Parathyroid adenoma (tissue), 2 donors: ENCODE measurements at regions not wholly inside any gene's neighbourhood (a gene's known extent, or its start where the extent isn't known, plus 50 kb on each side); places are given as distances from the start of the nearest gene placed in this dataset.

Experiments
- H2AFZ ChIP-seq: fragments of 300-600 bp; sonication (generic); one replicate; pipeline ENCODE4 v1.7.0; 2017; ENCODE audit warnings: antibody characterized with exemption, mild to moderate bottlenecking
- H3K27ac ChIP-seq: fragments of 300-600 bp; sonication (generic); one replicate; pipeline ENCODE4 v1.7.0; 2017
- H3K27me3 ChIP-seq: fragments of 300-600 bp; sonication (generic); one replicate; pipeline ENCODE4 v1.7.0; 2017; ENCODE audit warnings: low read length; ENCODE audit not compliant: control insufficient read depth, insufficient read depth
- H3K36me3 ChIP-seq: fragments of 300-600 bp; sonication (generic); one replicate; pipeline ENCODE4 v1.7.0; 2017; ENCODE audit warnings: low read length; ENCODE audit not compliant: control insufficient read depth, insufficient read depth
- H3K4me1 ChIP-seq: fragments of 300-600 bp; sonication (generic); one replicate; pipeline ENCODE4 v1.7.0; 2017; ENCODE audit warnings: control low read depth
- H3K4me2 ChIP-seq: fragments of 300-600 bp; sonication (generic); one replicate; pipeline ENCODE4 v1.7.0; 2017; ENCODE audit warnings: low read length
- H3K4me3 ChIP-seq: fragments of 300-600 bp; sonication (generic); one replicate; pipeline ENCODE4 v1.7.0; 2017; ENCODE audit warnings: low read depth, low read length
- H3K79me2 ChIP-seq: fragments of 300-600 bp; sonication (generic); one replicate; pipeline ENCODE4 v1.7.0; 2017; ENCODE audit warnings: control low read depth
- H3K9ac ChIP-seq: fragments of 300-600 bp; sonication (generic); one replicate; pipeline ENCODE4 v1.7.0; 2017; ENCODE audit warnings: mild to moderate bottlenecking
- H3K9me3 ChIP-seq: fragments of 300-600 bp; sonication (generic); one replicate; pipeline ENCODE4 v1.7.0; 2017; ENCODE audit warnings: low read length; ENCODE audit not compliant: control insufficient read depth
- TF ChIP-seq, protein P1 (sequence below): fragments of 300-600 bp; sonication (generic); IDR thresholded peaks from one replicate; pipeline ENCODE4 v1.7.0; 2017; ENCODE audit warnings: antibody characterized with exemption, mild to moderate bottlenecking
- donor health status: primary hyperparathyroidism.

DNA sequence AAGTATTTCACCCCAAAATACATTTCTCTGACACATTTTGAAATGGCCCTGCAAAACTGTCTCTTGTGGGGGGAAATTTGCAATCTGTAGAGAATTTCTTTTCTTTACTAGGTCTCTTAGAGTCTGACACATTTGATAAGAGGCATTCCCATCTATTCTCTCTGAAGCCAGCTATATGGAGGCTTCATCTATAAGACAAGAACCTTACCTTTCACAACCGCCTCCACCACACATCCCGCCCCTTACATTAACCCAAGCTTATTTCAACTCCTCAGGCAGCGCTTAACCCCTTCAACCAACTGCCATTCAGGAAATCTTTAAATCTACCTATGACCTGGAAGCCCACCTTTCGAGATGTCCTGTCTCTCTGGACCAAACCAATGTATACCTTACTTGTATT is 829.5 kb downstream of the TLE4 start:
- Histone ChIP-seq H3K4me1 (no peaks in the 10 kb centered on the region), H3K9me3 (no peaks in the 10 kb centered on the region), H3K9ac (no peak overlapping the region), H3K27ac (no peak overlapping the region), H2AFZ (no peak overlapping the region), H3K79me2 (no peaks in the 10 kb centered on the region), H3K4me3 (no peak overlapping the region), H3K27me3 (no peaks in the 10 kb centered on the region), H3K4me2 (no peak overlapping the region), H3K36me3 (no peaks in the 10 kb centered on the region)
- TF ChIP-seq, protein P1, sequence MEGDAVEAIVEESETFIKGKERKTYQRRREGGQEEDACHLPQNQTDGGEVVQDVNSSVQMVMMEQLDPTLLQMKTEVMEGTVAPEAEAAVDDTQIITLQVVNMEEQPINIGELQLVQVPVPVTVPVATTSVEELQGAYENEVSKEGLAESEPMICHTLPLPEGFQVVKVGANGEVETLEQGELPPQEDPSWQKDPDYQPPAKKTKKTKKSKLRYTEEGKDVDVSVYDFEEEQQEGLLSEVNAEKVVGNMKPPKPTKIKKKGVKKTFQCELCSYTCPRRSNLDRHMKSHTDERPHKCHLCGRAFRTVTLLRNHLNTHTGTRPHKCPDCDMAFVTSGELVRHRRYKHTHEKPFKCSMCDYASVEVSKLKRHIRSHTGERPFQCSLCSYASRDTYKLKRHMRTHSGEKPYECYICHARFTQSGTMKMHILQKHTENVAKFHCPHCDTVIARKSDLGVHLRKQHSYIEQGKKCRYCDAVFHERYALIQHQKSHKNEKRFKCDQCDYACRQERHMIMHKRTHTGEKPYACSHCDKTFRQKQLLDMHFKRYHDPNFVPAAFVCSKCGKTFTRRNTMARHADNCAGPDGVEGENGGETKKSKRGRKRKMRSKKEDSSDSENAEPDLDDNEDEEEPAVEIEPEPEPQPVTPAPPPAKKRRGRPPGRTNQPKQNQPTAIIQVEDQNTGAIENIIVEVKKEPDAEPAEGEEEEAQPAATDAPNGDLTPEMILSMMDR, result no peak

DNA sequence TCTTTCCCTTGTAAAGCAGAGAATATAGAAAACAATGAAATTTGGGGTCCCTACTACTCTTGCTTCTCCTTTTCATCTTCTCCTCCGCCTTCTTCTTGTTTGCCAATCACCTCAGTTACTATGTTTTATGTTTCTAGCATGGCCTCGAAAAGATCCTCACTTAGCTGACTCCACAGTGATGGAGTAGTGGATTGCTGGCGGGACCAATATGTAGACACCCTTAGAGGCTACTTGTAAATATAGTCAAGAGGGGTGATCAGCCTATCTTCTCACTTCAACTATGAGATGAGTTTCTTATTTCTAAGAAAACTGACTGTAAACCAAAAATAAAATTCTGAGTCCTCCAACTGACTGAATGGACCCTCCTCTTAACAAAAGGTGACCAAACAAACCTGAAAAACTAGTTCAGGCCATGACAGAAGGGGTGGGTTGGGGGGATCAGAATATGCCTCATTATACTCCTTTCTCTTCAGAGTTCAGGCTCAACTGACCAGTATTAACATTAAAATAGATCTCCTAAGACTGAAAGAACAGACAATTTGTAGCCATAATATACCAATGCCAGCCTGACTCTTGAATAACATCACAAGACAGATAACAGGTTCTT is 829.0 kb downstream of the TLE4 start:
- Histone ChIP-seq H3K36me3 (no peaks in the 10 kb centered on the region), H2AFZ (no peak overlapping the region), H3K79me2 (no peaks in the 10 kb centered on the region), H3K4me2 (no peak overlapping the region), H3K27me3 (no peaks in the 10 kb centered on the region), H3K9ac (no peak overlapping the region), H3K4me1 (no peaks in the 10 kb centered on the region), H3K4me3 (no peak overlapping the region), H3K27ac (no peak overlapping the region), H3K9me3 (no peaks in the 10 kb centered on the region)
- TF ChIP-seq, protein P1, result no peak

DNA sequence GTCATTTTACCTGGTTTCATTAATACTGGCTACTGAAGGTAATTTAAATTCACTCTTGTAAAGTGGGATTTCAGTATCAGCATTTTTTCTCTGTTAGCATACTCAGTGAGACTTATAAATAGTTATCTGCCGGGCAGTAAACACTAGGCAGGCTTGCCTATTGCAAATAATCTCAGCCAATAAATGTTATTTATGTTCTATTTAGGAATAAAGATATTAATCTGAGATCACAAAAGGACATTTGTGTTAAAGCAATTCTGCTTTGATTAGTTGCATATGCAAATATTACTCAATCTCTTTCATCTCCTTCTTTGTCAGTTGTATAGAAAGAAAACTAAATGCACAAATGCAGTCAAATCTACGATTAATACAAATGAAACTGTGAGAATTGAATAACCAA is 827.8 kb downstream of the TLE4 start:
- no peak overlapping the region for H3K27ac ChIP-seq
- no peak overlapping the region for H3K4me3 ChIP-seq
- H3K36me3 ChIP-seq, result no peaks in the 10 kb centered on the region
- no peaks in the 10 kb centered on the region for H3K9me3 ChIP-seq
- no peak overlapping the region for H3K9ac ChIP-seq
- TF ChIP-seq, protein P1, result no peak
- H3K27me3 ChIP-seq, result no peaks in the 10 kb centered on the region
- no peak overlapping the region for H3K4me2 ChIP-seq
- H2AFZ ChIP-seq, result no peak overlapping the region
- H3K4me1 ChIP-seq, result no peaks in the 10 kb centered on the region
- H3K79me2 ChIP-seq, result no peaks in the 10 kb centered on the region

DNA sequence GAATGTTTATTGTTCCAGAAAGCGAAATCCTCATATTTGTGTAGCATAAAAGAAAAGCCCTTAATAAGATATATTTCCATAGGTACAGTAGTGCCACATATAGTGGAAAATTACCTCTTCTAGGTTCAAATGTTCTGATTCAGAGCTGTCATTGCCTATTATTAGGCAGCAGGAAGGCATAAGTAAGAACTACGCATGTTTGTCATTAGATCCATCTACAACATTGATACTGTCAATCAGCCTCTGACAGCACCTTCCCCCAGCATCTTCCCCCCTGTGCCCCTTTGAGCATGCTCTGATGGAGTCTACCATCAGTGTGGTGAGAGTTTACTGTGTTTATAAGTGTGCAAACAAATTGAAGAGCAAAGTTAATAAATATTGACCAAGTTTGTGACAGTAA is 816.1 kb downstream of the TLE4 start:
- Histone ChIP-seq H3K27ac (no peak overlapping the region), H3K27me3 (no peaks in the 10 kb centered on the region), H3K9ac (no peak overlapping the region), H3K4me1 (no peaks in the 10 kb centered on the region), H3K36me3 (no peaks in the 10 kb centered on the region), H3K79me2 (no peaks in the 10 kb centered on the region), H3K4me2 (no peak overlapping the region), H3K4me3 (no peak overlapping the region), H2AFZ (no peak overlapping the region), H3K9me3 (no peaks in the 10 kb centered on the region)
- TF ChIP-seq, protein P1, result no peak

DNA sequence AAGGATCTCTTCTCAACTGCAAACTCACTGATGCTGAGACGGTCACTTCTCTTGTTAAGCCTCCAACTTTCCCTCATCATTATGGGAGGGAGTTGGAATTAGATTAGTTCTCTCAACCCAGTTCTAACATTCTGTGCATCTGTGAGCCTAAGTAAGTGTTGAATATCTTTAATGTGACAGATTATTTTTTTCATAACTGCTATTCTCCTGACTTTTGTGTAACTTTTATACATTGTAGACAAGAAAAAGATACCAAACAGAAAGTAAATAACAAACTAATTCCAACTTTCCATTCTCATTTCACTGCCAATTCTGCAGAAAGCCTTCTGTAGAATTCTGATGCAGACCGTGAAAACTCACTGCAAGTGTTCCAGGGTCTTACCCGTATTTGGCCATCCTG is 813.5 kb downstream of the TLE4 start:
- Histone ChIP-seq H3K9ac (no peak overlapping the region), H3K4me2 (no peak overlapping the region), H3K4me3 (no peak overlapping the region), H3K36me3 (no peaks in the 10 kb centered on the region), H3K4me1 (no peaks in the 10 kb centered on the region), H3K9me3 (no peaks in the 10 kb centered on the region), H3K79me2 (no peaks in the 10 kb centered on the region), H2AFZ (no peak overlapping the region), H3K27ac (no peak overlapping the region), H3K27me3 (no peaks in the 10 kb centered on the region)
- TF ChIP-seq, protein P1, result no peak
